ENCODE measurements at regions not wholly inside any gene's neighbourhood (a gene's known extent, or its start where the extent isn't known, plus 50 kb on each side); places are given as distances from the start of the nearest gene placed in this dataset.
"Not testable (repeated sequence)": the region's sequence is repeated elsewhere in the genome, so short reads cannot be mapped to it uniquely, and the experiment has no call there.

DNA sequence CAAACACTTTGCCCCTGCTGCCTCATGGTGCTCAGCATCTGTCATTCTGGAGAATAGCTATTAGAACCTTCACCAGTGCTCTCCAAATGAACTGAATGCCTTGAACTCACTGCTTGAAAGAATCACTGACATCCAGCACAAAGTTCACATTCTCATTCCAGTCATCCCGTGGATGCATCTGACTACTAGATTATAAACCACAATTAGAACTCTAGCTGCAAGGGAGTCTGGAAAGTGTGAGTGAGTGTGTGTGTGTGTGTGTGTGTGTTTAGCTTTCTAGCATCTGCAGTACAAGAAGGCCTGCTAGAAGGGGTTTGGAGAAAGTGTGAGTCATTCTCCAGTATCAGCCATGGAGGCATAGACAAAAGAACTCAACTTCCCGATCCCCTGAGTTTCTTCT, 71.3 kb upstream of the DYNLT3 start:
- no peaks in the 10 kb centered on the region for H3K9me3 ChIP-seq (ENCODE audit: low read depth)
- H3K4me3 Mint-ChIP-seq, result no peak overlapping the region
- H3K27ac Mint-ChIP-seq, result no peak overlapping the region
- no peaks in the 10 kb centered on the region for H3F3A ChIP-seq (ENCODE audit: low read depth)
- TF ChIP-seq EZH2phosphoT487 (IDR thresholded peaks at IDR 0.05) (no peak), EZH2 (IDR thresholded peaks at IDR 0.05) (no peak)
- TF ChIP-seq, protein P1, sequence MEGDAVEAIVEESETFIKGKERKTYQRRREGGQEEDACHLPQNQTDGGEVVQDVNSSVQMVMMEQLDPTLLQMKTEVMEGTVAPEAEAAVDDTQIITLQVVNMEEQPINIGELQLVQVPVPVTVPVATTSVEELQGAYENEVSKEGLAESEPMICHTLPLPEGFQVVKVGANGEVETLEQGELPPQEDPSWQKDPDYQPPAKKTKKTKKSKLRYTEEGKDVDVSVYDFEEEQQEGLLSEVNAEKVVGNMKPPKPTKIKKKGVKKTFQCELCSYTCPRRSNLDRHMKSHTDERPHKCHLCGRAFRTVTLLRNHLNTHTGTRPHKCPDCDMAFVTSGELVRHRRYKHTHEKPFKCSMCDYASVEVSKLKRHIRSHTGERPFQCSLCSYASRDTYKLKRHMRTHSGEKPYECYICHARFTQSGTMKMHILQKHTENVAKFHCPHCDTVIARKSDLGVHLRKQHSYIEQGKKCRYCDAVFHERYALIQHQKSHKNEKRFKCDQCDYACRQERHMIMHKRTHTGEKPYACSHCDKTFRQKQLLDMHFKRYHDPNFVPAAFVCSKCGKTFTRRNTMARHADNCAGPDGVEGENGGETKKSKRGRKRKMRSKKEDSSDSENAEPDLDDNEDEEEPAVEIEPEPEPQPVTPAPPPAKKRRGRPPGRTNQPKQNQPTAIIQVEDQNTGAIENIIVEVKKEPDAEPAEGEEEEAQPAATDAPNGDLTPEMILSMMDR (IDR thresholded peaks at IDR 0.05), result no peak
- H3K36me3 Mint-ChIP-seq, result no peaks in the 10 kb centered on the region
- H2AFZ ChIP-seq (replicated peaks), result no peak overlapping the region
- H3K4me2 ChIP-seq, result no peak overlapping the region
- no peaks in the 10 kb centered on the region for H3K36me3 ChIP-seq
- H3K4me1 ChIP-seq, result no peaks in the 10 kb centered on the region
- H3K4me3 ChIP-seq, result no peak overlapping the region
- DNase-seq (ENCODE audit: low spot score), result no peak
- H3K27ac ChIP-seq, result no peak overlapping the region
- H3K9ac ChIP-seq, result no peak overlapping the region
- peaks cover 7% of the 10 kb centered on the region for H3K9me3 Mint-ChIP-seq
- no peaks in the 10 kb centered on the region for H3K27me3 ChIP-seq
- no peaks in the 10 kb centered on the region for H3K79me2 ChIP-seq (ENCODE audit: low read depth)
- no peaks in the 10 kb centered on the region for H3K27me3 Mint-ChIP-seq (ENCODE audit: insufficient read depth, low read depth)
- no peaks in the 10 kb centered on the region for H3K4me1 Mint-ChIP-seq
- no peaks in the 10 kb centered on the region for H4K20me1 ChIP-seq (ENCODE audit: low read depth)

DNA sequence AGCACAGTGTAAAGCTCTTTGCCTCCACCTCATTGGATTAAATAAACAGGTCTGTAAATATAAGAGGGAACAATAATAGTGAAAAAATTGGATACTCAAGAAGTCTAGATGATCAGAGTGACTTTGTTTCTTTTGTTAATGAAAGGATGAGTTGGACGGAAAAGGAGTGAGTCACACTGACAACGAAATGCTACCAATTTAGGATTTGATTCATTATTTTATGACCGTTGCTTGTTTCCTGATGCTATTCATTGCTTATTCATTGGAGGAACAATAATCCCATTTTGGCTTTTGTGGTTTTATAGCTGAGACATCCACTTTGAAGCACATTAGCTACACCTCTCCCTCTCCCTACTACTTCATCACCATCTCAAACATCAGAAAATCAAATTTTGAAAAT, 74.4 kb upstream of the DYNLT3 start:
- no peak overlapping the region for H3K4me3 ChIP-seq
- no peak overlapping the region for H3K4me2 ChIP-seq
- no peak overlapping the region for H3K9ac ChIP-seq
- Mint-ChIP-seq H3K4me3 (no peak overlapping the region), H3K27me3 (ENCODE audit: insufficient read depth, low read depth) (no peaks in the 10 kb centered on the region), H3K27ac (no peak overlapping the region), H3K4me1 (no peaks in the 10 kb centered on the region), H3K36me3 (no peaks in the 10 kb centered on the region), H3K9me3 (peaks cover 7% of the 10 kb centered on the region)
- H3K27me3 ChIP-seq, result no peaks in the 10 kb centered on the region
- no peak for TF ChIP-seq EZH2 (IDR thresholded peaks at IDR 0.05)
- no peak for TF ChIP-seq EZH2phosphoT487 (IDR thresholded peaks at IDR 0.05)
- TF ChIP-seq, protein P1 (IDR thresholded peaks at IDR 0.05), result no peak
- no peaks in the 10 kb centered on the region for H3K79me2 ChIP-seq (ENCODE audit: low read depth)
- H3K27ac ChIP-seq, result no peak overlapping the region
- no peaks in the 10 kb centered on the region for H4K20me1 ChIP-seq (ENCODE audit: low read depth)
- H3K9me3 ChIP-seq (ENCODE audit: low read depth), result no peaks in the 10 kb centered on the region
- H2AFZ ChIP-seq (replicated peaks), result no peak overlapping the region
- no peaks in the 10 kb centered on the region for H3K4me1 ChIP-seq
- H3K36me3 ChIP-seq, result no peaks in the 10 kb centered on the region
- H3F3A ChIP-seq (ENCODE audit: low read depth), result no peaks in the 10 kb centered on the region
- no peak for DNase-seq (ENCODE audit: low spot score)

DNA sequence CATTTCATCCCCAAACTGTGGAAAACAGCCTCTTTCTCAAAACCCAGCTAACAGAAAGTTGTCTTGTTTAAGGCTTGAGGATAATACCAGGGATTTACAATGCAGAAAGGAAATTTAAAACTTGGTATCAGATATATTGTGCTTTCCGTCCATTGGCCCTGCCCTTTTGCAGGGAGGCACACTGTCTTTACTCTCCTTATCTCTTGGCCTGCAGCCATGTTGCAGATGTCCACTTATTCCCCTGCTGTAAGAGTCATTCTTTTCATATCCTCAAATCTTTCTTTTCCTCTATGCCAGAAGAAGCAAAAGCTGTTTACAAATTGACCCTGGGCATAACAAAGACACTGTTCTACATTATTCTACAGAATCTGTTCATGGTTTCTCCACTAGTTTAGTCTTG, 75.6 kb upstream of the DYNLT3 start:
- no peaks in the 10 kb centered on the region for H3K27me3 ChIP-seq
- no peaks in the 10 kb centered on the region for H3K36me3 ChIP-seq
- H3K4me3 ChIP-seq, result no peak overlapping the region
- no peaks in the 10 kb centered on the region for H3K9me3 ChIP-seq (ENCODE audit: low read depth)
- H4K20me1 ChIP-seq (ENCODE audit: low read depth), result no peaks in the 10 kb centered on the region
- H3K79me2 ChIP-seq (ENCODE audit: low read depth), result no peaks in the 10 kb centered on the region
- H3F3A ChIP-seq (ENCODE audit: low read depth), result no peaks in the 10 kb centered on the region
- Mint-ChIP-seq H3K4me1 (no peaks in the 10 kb centered on the region), H3K9me3 (peaks cover 5% of the 10 kb centered on the region), H3K27me3 (ENCODE audit: insufficient read depth, low read depth) (no peaks in the 10 kb centered on the region), H3K27ac (no peak overlapping the region), H3K36me3 (no peaks in the 10 kb centered on the region), H3K4me3 (no peak overlapping the region)
- H2AFZ ChIP-seq (replicated peaks), result no peak overlapping the region
- no peak for DNase-seq (ENCODE audit: low spot score)
- no peaks in the 10 kb centered on the region for H3K4me1 ChIP-seq
- no peak overlapping the region for H3K27ac ChIP-seq
- TF ChIP-seq, protein P1 (IDR thresholded peaks at IDR 0.05), result no peak
- TF ChIP-seq EZH2phosphoT487 (IDR thresholded peaks at IDR 0.05), result no peak
- no peak for TF ChIP-seq EZH2 (IDR thresholded peaks at IDR 0.05)
- no peak overlapping the region for H3K9ac ChIP-seq
- no peak overlapping the region for H3K4me2 ChIP-seq

DNA sequence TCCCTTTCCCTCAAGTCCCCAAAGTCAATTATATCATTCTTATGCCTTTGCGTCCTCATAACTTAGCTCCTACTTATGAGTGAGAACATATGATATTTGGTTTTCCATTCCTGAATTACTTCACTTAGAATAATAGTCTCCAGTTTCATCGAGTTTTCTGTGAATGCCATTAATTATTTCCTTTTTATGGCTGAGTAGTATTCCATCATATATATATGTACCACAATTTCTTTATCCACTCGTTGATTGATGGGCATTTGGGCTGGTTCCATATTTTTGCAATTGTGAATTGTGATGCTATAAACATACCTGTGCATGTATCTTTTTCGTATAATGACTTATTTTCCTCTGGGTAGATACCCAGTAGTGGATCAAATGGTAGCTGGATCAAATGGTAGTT, 78.4 kb upstream of the DYNLT3 start:
- H3F3A ChIP-seq (ENCODE audit: low read depth); H3K4me2 ChIP-seq; H3K27me3 ChIP-seq; H3K9me3 Mint-ChIP-seq; H3K4me1 ChIP-seq; H3K9ac ChIP-seq; H3K27ac ChIP-seq; DNase-seq (ENCODE audit: low spot score); H4K20me1 ChIP-seq (ENCODE audit: low read depth); H3K36me3 ChIP-seq; H3K4me1 Mint-ChIP-seq; H3K36me3 Mint-ChIP-seq; H3K9me3 ChIP-seq (ENCODE audit: low read depth); H3K4me3 Mint-ChIP-seq; H2AFZ ChIP-seq (replicated peaks); H3K79me2 ChIP-seq (ENCODE audit: low read depth); H3K4me3 ChIP-seq; H3K27me3 Mint-ChIP-seq (ENCODE audit: insufficient read depth, low read depth); H3K27ac Mint-ChIP-seq: not testable (repeated sequence)
